GM19395 (cell line): ENCODE measurements at regions not wholly inside any gene's neighbourhood (a gene's known extent, or its start where the extent isn't known, plus 50 kb on each side); places are given as distances from the start of the nearest gene placed in this dataset.
A peak's percentile ranks its signal among the peaks of the same experiment; 100 is the strongest.

Experiments
- ATAC-seq: cut with Tn5 transposase; IDR thresholded peaks from one replicate; pipeline ENCODE4 v1.9.1; 2021; ENCODE audit warnings: mild to moderate bottlenecking, moderate library complexity; ENCODE audit not compliant: unreplicated experiment

GRCh38 chr2:114065731-114066130 is 175.8 kb downstream of the ACTR3 start:
- ATAC-seq = no peak

GRCh38 chr2:114066186-114066747 is 176.4 kb downstream of the ACTR3 start:
- ATAC-seq = no peak

GRCh38 chr2:114068438-114068837 is 178.5 kb downstream of the ACTR3 start:
- ATAC-seq = no peak

GRCh38 chr2:114076961-114077360 is 187.1 kb downstream of the ACTR3 start:
- no peak for ATAC-seq

GRCh38 chr2:114079366-114080004 is 189.6 kb downstream of the ACTR3 start:
- no peak for ATAC-seq

GRCh38 chr2:114082731-114083433 is 193.0 kb downstream of the ACTR3 start:
- no peak for ATAC-seq

GRCh38 chr2:114083717-114084387 is 194.0 kb downstream of the ACTR3 start:
- ATAC-seq = peak; percentile 69

- ATAC-seq = no peak
Measured at GRCh38 chr2:114085238-114085637, 195.3 kb downstream of the ACTR3 start.

- no peak for ATAC-seq
Measured at GRCh38 chr2:114085992-114086391, 196.1 kb downstream of the ACTR3 start.

- ATAC-seq = no peak
Measured at GRCh38 chr2:114089636-114090319, 199.9 kb downstream of the ACTR3 start.

- ATAC-seq = no peak
Measured at GRCh38 chr2:114091010-114091409, 201.1 kb downstream of the ACTR3 start.

GRCh38 chr2:114108249-114108648 is 218.4 kb downstream of the ACTR3 start:
- no peak for ATAC-seq

GRCh38 chr2:114108824-114109416 is 219.0 kb downstream of the ACTR3 start:
- no peak for ATAC-seq

- no peak for ATAC-seq
Measured at GRCh38 chr2:114111329-114111728, 221.4 kb downstream of the ACTR3 start.

GRCh38 chr2:114113518-114113917 is 223.6 kb downstream of the ACTR3 start:
- ATAC-seq = no peak

- ATAC-seq = no peak
Measured at GRCh38 chr2:114118088-114118487, 228.2 kb downstream of the ACTR3 start.

- no peak for ATAC-seq
Measured at GRCh38 chr2:114119862-114120261, 230.0 kb downstream of the ACTR3 start.

- ATAC-seq = no peak
Measured at GRCh38 chr2:114122930-114123329, 233.0 kb downstream of the ACTR3 start.

GRCh38 chr2:114123925-114124324 is 234.0 kb downstream of the ACTR3 start:
- no peak for ATAC-seq

- ATAC-seq = no peak
Measured at GRCh38 chr2:114127372-114127771, 237.5 kb downstream of the ACTR3 start.

GRCh38 chr2:114128263-114128662 is 238.4 kb downstream of the ACTR3 start:
- ATAC-seq = no peak
